ENCODE measurements at regions not wholly inside any gene's neighbourhood (a gene's known extent, or its start where the extent isn't known, plus 50 kb on each side); places are given as distances from the start of the nearest gene placed in this dataset.

GRCh38 chr4:177737387-177737940, 295.2 kb upstream of the AGA start:
- no peaks in the 10 kb centered on the region for H3K36me3 ChIP-seq (ENCODE audit: insufficient read depth, low read length)
- no peaks in the 10 kb centered on the region for H3K9me3 ChIP-seq (ENCODE audit: insufficient read depth, low read depth, low read length)
- 100% methylated on average over 1 of the region's 2 CpGs for WGBS
- H3K4me1 ChIP-seq (ENCODE audit: insufficient read depth, low read length) = no peaks in the 10 kb centered on the region
- no peak overlapping the region for H3K4me3 ChIP-seq (ENCODE audit: low read length)
- no peak overlapping the region for H3K9ac ChIP-seq (ENCODE audit: low read depth, low read length)
- no peaks in the 10 kb centered on the region for H3K27me3 ChIP-seq (ENCODE audit: insufficient read depth, low read length)
- H3K27ac ChIP-seq (ENCODE audit: low read depth, low read length) = no peak overlapping the region

DNA sequence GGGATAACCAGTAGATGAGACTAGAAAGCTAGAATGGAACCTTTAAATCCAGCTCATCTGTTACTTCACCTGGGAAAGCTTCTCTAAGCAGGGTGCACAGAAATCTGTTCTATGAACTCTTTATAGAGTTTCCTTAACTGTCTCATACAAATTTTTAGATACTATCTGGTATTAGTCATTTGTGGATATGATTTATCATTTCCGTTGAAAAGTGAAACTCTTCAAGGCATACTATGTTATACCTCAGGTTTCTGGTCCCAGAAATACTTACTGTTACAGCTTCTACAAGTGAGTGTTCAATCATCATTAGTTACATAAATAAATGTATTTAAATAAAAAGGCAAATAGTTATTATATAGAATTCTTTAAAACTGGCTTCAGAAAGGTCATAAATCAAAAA, 298.3 kb upstream of the AGA start:
- Histone ChIP-seq H3K27me3 (ENCODE audit: insufficient read depth, low read length) (no peaks in the 10 kb centered on the region), H3K27ac (ENCODE audit: low read depth, low read length) (no peak overlapping the region), H3K36me3 (ENCODE audit: insufficient read depth, low read length) (no peaks in the 10 kb centered on the region), H3K4me3 (ENCODE audit: low read length) (no peak overlapping the region), H3K4me1 (ENCODE audit: insufficient read depth, low read length) (no peaks in the 10 kb centered on the region), H3K9ac (ENCODE audit: low read depth, low read length) (no peak overlapping the region), H3K9me3 (ENCODE audit: insufficient read depth, low read depth, low read length) (no peaks in the 10 kb centered on the region)
- no CpG with 5 or more reads among the region's 1 CpG for WGBS

DNA sequence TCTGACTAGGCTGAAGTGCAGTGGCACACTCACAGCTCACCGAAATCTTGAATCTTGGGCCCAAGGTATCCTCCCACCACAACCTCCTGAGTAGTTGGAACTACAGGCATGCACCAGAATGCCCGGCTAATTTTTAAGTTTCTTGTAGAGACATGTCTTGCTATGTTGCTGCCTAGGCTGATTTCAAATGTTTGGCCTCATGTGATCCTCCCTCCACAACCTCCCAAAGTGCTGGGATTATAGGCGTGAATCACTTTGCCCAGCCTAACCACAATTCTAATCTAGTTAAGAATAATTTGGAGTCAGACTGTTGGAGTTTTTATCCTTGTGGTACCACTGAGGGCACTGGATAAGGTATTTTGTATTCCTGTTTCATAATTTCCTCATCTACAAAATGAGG, 317.5 kb upstream of the AGA start:
- Histone ChIP-seq H3K4me3 (ENCODE audit: low read length) (no peak overlapping the region), H3K4me1 (ENCODE audit: insufficient read depth, low read length) (no peaks in the 10 kb centered on the region), H3K27me3 (ENCODE audit: insufficient read depth, low read length) (no peaks in the 10 kb centered on the region), H3K27ac (ENCODE audit: low read depth, low read length) (no peak overlapping the region), H3K36me3 (ENCODE audit: insufficient read depth, low read length) (no peaks in the 10 kb centered on the region), H3K9ac (ENCODE audit: low read depth, low read length) (no peak overlapping the region), H3K9me3 (ENCODE audit: insufficient read depth, low read depth, low read length) (no peaks in the 10 kb centered on the region)
- WGBS = 99% methylated on average over 2 of the region's 3 CpGs

DNA sequence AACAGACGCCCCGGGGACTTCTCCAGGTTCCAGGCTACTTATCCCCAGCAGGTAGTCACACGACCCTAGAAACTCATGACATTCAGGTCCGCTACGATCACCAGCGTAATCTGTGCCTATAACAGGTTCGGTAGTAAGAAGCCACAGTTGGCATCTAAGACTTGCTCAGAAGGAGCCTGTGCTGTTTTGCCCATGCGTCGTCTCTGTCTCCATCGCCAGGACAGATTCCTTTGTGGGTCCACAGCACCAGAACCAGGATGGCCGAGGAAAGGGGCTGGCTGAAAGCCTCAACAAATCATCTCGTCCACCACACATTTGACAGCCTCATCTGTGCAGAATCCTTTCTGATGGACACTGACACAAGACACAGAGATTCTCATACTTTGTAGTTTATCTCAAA, 319.5 kb upstream of the AGA start:
- no peaks in the 10 kb centered on the region for H3K4me1 ChIP-seq (ENCODE audit: insufficient read depth, low read length)
- no peaks in the 10 kb centered on the region for H3K9me3 ChIP-seq (ENCODE audit: insufficient read depth, low read depth, low read length)
- WGBS = 96% methylated on average over 12 of the region's 12 CpGs
- no peaks in the 10 kb centered on the region for H3K27me3 ChIP-seq (ENCODE audit: insufficient read depth, low read length)
- no peak overlapping the region for H3K4me3 ChIP-seq (ENCODE audit: low read length)
- no peak overlapping the region for H3K27ac ChIP-seq (ENCODE audit: low read depth, low read length)
- no peak overlapping the region for H3K9ac ChIP-seq (ENCODE audit: low read depth, low read length)
- H3K36me3 ChIP-seq (ENCODE audit: insufficient read depth, low read length) = no peaks in the 10 kb centered on the region

- Histone ChIP-seq H3K9ac (ENCODE audit: low read depth, low read length) (no peak overlapping the region), H3K36me3 (ENCODE audit: insufficient read depth, low read length) (no peaks in the 10 kb centered on the region), H3K27ac (ENCODE audit: low read depth, low read length) (no peak overlapping the region), H3K27me3 (ENCODE audit: insufficient read depth, low read length) (no peaks in the 10 kb centered on the region), H3K9me3 (ENCODE audit: insufficient read depth, low read depth, low read length) (no peaks in the 10 kb centered on the region), H3K4me3 (ENCODE audit: low read length) (no peak overlapping the region), H3K4me1 (ENCODE audit: insufficient read depth, low read length) (no peaks in the 10 kb centered on the region)
- 87% methylated on average over 4 of the region's 4 CpGs for WGBS
Measured at GRCh38 chr4:177769155-177769554, 326.9 kb upstream of the AGA start.

DNA sequence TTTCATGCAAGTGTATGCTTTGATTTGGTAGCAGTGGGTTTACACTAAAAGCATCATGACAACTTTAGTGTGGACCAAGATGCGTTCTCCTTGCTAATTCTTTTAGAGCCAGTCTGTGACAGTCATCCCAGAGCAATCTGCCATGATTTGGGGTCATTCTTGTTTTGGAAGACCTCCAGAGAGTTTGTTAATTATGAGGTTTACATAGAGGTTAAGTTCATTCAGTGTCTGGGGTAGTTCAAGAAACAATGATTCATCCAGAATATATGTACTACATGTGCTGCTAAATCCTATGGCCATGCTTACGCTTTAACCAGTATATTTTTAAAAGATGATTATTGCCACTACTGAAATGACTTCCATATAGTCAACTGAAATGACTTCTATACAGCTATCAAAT, 328.5 kb upstream of the AGA start:
- Histone ChIP-seq H3K9me3 (ENCODE audit: insufficient read depth, low read depth, low read length) (no peaks in the 10 kb centered on the region), H3K27me3 (ENCODE audit: insufficient read depth, low read length) (no peaks in the 10 kb centered on the region), H3K4me3 (ENCODE audit: low read length) (no peak overlapping the region), H3K27ac (ENCODE audit: low read depth, low read length) (no peak overlapping the region), H3K9ac (ENCODE audit: low read depth, low read length) (no peak overlapping the region), H3K4me1 (ENCODE audit: insufficient read depth, low read length) (no peaks in the 10 kb centered on the region), H3K36me3 (ENCODE audit: insufficient read depth, low read length) (no peaks in the 10 kb centered on the region)
- WGBS = 89% methylated on average over 1 of the region's 2 CpGs

GRCh38 chr4:177771645-177772044, 329.4 kb upstream of the AGA start:
- WGBS = no CpG with 5 or more reads among the region's 1 CpG
- Histone ChIP-seq H3K9me3 (ENCODE audit: insufficient read depth, low read depth, low read length) (no peaks in the 10 kb centered on the region), H3K4me1 (ENCODE audit: insufficient read depth, low read length) (no peaks in the 10 kb centered on the region), H3K27ac (ENCODE audit: low read depth, low read length) (no peak overlapping the region), H3K27me3 (ENCODE audit: insufficient read depth, low read length) (no peaks in the 10 kb centered on the region), H3K36me3 (ENCODE audit: insufficient read depth, low read length) (no peaks in the 10 kb centered on the region), H3K9ac (ENCODE audit: low read depth, low read length) (no peak overlapping the region), H3K4me3 (ENCODE audit: low read length) (no peak overlapping the region)

- Histone ChIP-seq H3K9ac (ENCODE audit: low read depth, low read length) (no peak overlapping the region), H3K27me3 (ENCODE audit: insufficient read depth, low read length) (no peaks in the 10 kb centered on the region), H3K9me3 (ENCODE audit: insufficient read depth, low read depth, low read length) (no peaks in the 10 kb centered on the region), H3K4me1 (ENCODE audit: insufficient read depth, low read length) (no peaks in the 10 kb centered on the region), H3K4me3 (ENCODE audit: low read length) (no peak overlapping the region), H3K36me3 (ENCODE audit: insufficient read depth, low read length) (no peaks in the 10 kb centered on the region), H3K27ac (ENCODE audit: low read depth, low read length) (no peak overlapping the region)
- 100% methylated on average over 2 of the region's 2 CpGs for WGBS
Measured at GRCh38 chr4:177778623-177779022, 336.4 kb upstream of the AGA start.

GRCh38 chr4:177785000-177785399, 342.8 kb upstream of the AGA start:
- Histone ChIP-seq H3K9ac (ENCODE audit: low read depth, low read length) (no peak overlapping the region), H3K4me3 (ENCODE audit: low read length) (no peak overlapping the region), H3K36me3 (ENCODE audit: insufficient read depth, low read length) (no peaks in the 10 kb centered on the region), H3K9me3 (ENCODE audit: insufficient read depth, low read depth, low read length) (no peaks in the 10 kb centered on the region), H3K27ac (ENCODE audit: low read depth, low read length) (no peak overlapping the region), H3K4me1 (ENCODE audit: insufficient read depth, low read length) (no peaks in the 10 kb centered on the region), H3K27me3 (ENCODE audit: insufficient read depth, low read length) (no peaks in the 10 kb centered on the region)
- whole genome bisulfite sequencing = 98% methylated on average over 3 of the region's 4 CpGs

GRCh38 chr4:177789610-177790009, 347.4 kb upstream of the AGA start:
- no peaks in the 10 kb centered on the region for H3K36me3 ChIP-seq (ENCODE audit: insufficient read depth, low read length)
- no peak overlapping the region for H3K4me3 ChIP-seq (ENCODE audit: low read length)
- no peaks in the 10 kb centered on the region for H3K9me3 ChIP-seq (ENCODE audit: insufficient read depth, low read depth, low read length)
- no peaks in the 10 kb centered on the region for H3K27me3 ChIP-seq (ENCODE audit: insufficient read depth, low read length)
- H3K9ac ChIP-seq (ENCODE audit: low read depth, low read length) = no peak overlapping the region
- H3K4me1 ChIP-seq (ENCODE audit: insufficient read depth, low read length) = no peaks in the 10 kb centered on the region
- H3K27ac ChIP-seq (ENCODE audit: low read depth, low read length) = no peak overlapping the region
- WGBS = 94% methylated on average over 4 of the region's 4 CpGs

- Histone ChIP-seq H3K4me3 (ENCODE audit: low read length) (no peak overlapping the region), H3K4me1 (ENCODE audit: insufficient read depth, low read length) (no peaks in the 10 kb centered on the region), H3K9me3 (ENCODE audit: insufficient read depth, low read depth, low read length) (no peaks in the 10 kb centered on the region), H3K9ac (ENCODE audit: low read depth, low read length) (no peak overlapping the region), H3K36me3 (ENCODE audit: insufficient read depth, low read length) (no peaks in the 10 kb centered on the region), H3K27me3 (ENCODE audit: insufficient read depth, low read length) (no peaks in the 10 kb centered on the region), H3K27ac (ENCODE audit: low read depth, low read length) (no peak overlapping the region)
- WGBS = 89% methylated on average over 2 of the region's 4 CpGs
Measured at GRCh38 chr4:177791188-177791587, 349.0 kb upstream of the AGA start.

GRCh38 chr4:177796841-177797240, 354.6 kb upstream of the AGA start:
- no peaks in the 10 kb centered on the region; the same call in 1 of the 2 replicates for H3K4me1 ChIP-seq (ENCODE audit: insufficient read depth, low read length)
- H3K27ac ChIP-seq (ENCODE audit: low read depth, low read length) = no peak overlapping the region
- no peak overlapping the region for H3K4me3 ChIP-seq (ENCODE audit: low read length)
- H3K36me3 ChIP-seq (ENCODE audit: insufficient read depth, low read length) = no peaks in the 10 kb centered on the region
- H3K27me3 ChIP-seq (ENCODE audit: insufficient read depth, low read length) = no peaks in the 10 kb centered on the region
- WGBS = 89% methylated on average over 4 of the region's 5 CpGs
- no peak overlapping the region for H3K9ac ChIP-seq (ENCODE audit: low read depth, low read length)
- no peaks in the 10 kb centered on the region for H3K9me3 ChIP-seq (ENCODE audit: insufficient read depth, low read depth, low read length)

Data from HUES64 (cell line).